ENCODE measurements at regions not wholly inside any gene's neighbourhood (a gene's known extent, or its start where the extent isn't known, plus 50 kb on each side); places are given as distances from the start of the nearest gene placed in this dataset.
A peak's percentile ranks its signal among the peaks of the same experiment; 100 is the strongest.
"Not testable (repeated sequence)": the region's sequence is repeated elsewhere in the genome, so short reads cannot be mapped to it uniquely, and the experiment has no call there.

- DNase-seq: no peak
Observed at GRCh38 chr1:222865718-222866117, 50.9 kb downstream of the DISP1 start.

DNA sequence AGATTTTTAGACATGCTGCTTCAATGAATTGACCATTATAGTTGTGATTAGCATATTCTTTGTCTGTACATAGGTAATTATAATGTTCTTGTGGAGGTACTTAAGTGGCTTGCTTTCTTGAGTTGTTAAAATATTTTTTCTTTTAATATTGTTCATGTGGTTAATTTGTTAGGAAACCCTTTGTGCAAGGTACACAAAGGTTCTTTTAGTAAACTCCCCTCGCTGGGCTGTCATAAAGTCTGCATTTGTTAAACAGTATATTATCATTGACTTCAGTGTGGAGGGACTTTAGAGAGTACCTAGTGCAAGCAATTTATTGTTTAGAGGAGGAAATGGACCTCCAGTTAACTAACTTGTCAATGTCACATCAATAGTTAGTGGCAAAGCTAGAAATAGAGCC lies 52.5 kb downstream of the DISP1 start:
- DNase-seq: no peak

GRCh38 chr1:222876182-222876581 lies 61.3 kb downstream of the DISP1 start:
- no peak for DNase-seq

DNA sequence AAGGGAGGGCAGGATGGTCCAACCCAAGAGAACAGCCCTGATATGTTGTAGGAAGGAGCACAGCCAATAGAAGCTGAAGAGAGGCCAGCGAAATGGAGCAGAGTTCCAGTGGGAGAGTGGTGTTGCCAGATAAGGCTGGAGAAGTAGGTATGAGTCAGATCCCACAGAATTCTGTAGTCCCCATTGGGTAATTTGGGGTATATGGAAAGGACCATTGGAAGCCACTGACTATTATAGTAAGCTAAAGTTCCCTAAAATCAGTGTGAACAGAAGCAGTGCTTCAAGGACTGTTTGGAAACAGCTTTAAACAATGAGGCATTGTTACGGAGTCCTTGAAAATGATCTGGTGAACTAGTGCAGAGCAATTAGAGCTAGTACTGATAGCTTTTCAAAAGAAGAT lies 63.0 kb downstream of the DISP1 start:
- no peak for DNase-seq

- DNase-seq: no peak
Observed at GRCh38 chr1:222880587-222880986, 65.7 kb downstream of the DISP1 start.

GRCh38 chr1:222886194-222886854 lies 71.5 kb downstream of the DISP1 start:
- DNase-seq: peak; percentile 6

DNA sequence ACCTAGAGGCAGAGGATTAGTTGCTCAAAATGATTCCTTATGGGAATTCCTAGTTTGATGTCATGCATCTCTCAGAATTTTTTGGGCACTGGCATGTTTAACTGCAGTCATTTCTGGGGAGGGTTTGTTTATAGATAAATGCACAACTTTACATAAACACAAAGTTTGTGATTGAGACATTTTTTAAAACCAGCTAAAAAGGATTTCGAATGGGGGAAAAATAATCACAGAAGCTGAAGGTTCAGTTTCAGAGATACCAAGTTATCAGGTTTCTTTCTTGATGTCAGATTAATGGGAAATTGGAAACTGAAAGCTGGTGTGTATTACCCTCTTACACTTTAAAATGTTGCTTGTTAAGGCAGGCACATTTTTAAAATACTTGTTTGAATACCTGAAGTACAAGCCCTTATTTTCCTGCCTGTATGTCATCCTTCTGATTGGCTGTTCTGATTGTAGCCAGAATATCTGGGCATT lies 72.1 kb downstream of the DISP1 start:
- DNase-seq: no peak

DNA sequence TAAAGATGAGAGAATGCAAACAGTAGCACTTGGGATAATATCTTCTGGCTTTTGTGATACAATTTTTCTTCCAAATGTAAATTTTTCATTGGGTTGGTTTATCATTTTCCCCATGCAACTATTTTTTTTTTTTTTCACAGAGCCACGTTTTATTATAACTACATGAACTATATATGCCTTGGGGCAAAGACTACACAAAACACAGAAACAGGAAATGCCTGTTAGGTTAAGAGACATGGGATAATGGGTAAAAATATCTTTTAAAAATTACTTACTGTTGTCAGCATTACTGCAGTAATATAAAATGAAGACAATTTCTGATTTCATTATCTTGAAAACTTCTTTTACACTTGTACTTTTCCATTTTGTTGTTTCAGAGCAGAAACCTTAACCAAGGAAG lies 74.6 kb downstream of the DISP1 start:
- DNase-seq: no peak

DNA sequence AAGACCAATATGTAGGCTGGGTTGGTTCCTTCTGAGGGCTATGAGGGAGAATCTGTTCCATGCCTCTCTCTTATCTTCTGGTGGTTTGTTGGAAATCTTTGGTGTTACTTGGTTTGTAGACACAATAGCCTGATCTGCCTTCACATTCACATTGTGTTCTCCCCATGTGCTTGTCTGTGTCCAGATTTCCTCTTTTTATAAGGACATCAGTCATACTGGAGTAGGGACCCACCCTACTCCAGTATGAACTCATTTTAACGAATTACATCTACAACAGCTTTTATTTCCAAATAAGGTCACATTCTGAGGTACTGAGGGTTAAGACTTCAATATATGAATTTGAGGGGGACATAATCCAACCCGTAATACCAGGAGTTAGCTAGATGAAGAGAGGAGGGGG lies 75.9 kb downstream of the DISP1 start:
- DNase-seq: no peak

DNA sequence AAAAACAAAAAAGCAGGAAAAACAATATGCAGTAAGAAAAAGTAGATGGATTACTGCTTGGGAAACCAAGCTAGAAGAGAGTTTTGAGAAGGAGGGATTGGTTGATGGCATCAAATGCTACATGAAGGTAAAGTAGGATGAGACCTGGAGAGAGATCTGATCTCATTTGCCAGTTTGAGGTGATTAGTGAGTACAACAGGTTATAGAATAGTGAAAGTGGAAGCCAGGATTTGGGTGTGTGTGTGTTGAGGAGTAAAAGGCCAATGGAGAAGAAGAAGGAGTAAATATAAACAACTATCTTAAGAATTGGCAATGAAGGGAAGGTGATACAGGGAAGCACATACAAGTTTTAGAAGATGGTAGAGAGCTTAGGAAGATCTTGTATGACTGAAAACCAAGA lies 76.7 kb downstream of the DISP1 start:
- no peak for DNase-seq

GRCh38 chr1:222892137-222892769 lies 77.4 kb downstream of the DISP1 start:
- no peak for DNase-seq

DNA sequence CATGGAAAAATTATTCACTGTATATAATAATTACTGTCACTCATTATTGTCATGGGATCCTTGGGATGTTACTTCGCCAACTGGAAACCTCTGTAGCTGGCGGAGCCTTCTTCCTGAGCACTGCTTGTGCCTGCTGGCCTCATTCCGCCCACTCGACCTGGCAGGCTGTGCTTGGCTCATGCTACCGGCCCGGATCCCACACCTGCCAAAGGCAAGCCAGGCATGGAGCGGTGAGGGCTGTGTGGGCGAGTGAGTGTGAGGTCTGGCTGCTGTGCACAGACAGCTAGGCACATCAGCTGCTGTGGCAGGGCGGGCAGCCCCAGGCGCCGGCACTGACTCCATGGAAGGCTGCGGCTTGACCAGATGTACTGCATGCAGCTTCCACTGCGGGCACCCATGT lies 78.4 kb downstream of the DISP1 start:
- DNase-seq: no peak

GRCh38 chr1:222894331-222894730 lies 79.5 kb downstream of the DISP1 start:
- no peak for DNase-seq

DNA sequence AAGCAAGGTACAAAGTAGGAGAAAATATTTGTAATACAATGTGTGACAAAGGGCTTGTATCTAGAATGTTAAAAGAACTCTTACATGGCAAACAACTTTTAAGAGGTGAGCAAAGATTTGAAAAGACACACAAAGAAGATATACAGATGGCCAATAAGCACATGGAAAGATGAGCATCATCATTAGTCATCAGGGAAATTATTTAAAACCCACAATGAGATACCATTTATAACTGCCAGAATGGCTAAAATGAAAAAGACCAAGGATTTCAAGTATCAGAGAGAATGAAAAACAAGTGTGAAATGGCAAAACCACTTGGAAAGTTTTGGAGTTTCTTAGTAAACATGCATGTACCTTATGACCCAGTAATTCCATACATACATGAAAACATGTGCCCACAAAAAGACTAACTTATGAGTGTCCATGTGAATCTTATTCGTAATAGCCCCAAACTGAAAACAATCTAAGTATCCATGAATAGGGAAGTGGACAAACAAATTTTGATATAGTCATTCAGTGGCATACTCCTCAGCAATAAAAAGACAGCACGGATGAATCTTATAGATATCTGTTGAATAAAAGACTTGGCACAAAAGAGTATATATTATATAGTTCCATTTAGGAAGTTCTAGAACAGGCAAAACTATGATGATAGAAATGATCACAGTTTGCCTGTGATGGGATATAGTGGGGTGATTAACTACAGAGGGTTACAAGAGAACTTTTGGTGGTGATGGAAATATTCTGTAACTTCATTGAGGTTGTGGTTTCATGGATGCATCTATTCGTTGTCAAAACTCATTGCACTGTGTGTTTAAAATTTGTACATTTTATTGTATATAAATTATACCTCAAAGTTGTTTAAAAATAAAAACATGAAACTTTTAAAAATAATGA lies 82.0 kb downstream of the DISP1 start:
- no peak for DNase-seq

DNA sequence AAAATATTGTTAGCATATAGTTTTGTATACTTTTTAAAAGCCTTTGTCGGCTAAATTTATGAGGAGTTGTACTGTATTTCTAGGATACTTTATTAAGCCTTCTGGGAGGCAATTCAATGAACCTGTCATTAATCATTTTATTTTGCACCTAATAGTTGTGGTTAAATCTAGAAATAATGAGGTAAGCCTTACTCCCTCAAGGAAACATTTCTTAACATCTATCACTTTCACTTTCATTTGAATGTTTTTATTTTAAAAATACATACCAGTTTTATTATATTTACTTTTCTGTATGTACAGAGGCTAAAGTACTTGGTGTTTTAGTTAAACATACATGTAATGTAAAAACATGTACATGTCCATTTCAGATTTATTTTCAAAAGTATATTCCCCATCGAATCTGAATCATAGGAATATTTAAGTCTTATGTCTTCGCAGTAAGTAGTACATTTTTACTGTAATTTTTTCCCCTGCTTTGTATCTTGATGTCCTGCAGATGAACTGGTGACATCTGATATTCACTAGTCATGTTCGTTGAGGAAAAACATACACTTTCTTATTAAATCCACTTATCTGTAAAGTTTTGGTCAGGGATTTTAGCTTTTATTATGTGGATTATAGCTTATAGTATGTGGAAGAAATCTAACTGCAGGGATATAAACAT lies 82.8 kb downstream of the DISP1 start:
- DNase-seq: peak; percentile 34

- no peak for DNase-seq
Observed at GRCh38 chr1:222898191-222898527, 83.3 kb downstream of the DISP1 start.

DNA sequence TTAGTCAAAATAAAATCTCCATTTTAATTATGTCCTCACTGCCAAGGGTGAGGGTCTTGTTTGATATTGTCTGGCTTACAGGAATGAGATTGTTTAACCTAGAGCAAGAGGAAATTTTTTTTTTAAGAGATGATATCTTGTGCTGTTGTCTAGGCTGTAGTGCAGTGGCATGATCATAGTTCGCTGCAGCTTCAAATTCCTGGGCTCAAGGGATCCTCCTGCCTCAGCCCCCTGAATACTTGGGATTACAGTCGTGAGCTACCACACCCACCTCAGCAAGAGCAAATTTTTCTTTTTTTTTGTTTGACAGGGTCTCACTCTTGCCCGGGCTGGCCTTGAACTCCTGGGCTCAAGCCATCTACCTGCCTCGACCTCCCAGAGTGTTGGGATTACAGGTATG lies 84.6 kb downstream of the DISP1 start:
- DNase-seq: no peak

- no peak for DNase-seq
Observed at GRCh38 chr1:222904451-222904850, 89.6 kb downstream of the DISP1 start.

- DNase-seq: peak; percentile 21
Observed at GRCh38 chr1:222905151-222905550, 90.3 kb downstream of the DISP1 start.

GRCh38 chr1:222906271-222906739 lies 91.5 kb downstream of the DISP1 start:
- DNase-seq: not testable (repeated sequence)

DNA sequence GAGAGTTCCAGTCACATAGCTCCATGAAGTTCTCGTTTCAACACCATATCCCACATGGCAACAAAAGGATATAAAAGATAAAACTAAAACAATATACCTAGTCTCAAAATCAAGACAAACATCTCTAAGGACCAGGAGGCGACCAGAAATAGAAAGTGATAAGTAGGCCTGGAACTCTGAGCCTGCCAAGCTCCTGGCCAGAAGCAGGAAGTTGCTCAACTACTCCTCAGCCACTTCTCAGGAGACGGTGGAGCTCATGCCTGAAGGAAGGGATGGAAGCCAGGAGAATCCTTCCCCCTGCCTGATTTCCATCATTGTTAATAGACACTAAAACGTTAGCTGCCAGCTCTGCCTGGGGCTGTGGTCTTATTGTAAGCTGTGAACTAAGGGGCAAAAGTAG lies 94.7 kb downstream of the DISP1 start:
- no peak for DNase-seq

DNA sequence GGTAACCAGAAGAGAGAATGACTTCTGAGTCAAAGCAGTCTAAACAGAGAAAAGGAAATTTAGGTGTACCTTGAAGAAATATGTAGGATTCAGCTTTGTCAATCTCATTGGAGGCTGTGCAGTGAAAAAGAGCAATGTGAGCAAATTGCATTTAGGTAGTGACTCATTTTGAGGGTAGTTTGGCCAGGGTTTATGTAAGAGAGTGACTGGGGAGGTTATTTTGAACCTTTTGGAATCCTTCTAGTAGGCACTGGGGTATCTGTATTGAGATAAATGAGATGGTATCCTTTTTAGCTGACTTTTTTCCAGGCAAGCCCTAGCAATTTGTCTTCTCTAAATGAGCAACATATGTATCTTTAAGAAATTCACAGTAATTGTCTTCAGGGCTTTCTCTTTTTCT lies 95.9 kb downstream of the DISP1 start:
- no peak for DNase-seq

DNA sequence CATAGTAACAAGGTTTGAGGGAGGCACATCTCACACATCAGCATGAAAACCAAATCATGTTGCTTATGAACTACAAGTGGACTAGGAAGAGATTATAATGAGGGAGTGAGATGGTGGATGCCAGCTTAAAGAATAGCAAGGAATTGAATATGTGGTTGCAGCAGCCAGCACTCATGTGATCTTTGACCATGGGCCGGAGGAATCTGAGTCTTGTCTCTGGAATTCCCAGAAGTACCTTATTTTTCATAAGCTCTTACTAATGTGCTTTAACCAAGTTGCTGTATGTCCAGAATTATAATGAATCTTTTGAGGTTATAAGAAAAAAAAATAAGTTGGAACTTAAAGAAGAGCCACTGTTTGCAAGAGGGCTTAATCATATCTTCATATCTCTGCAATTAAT lies 97.0 kb downstream of the DISP1 start:
- no peak for DNase-seq
